ENCODE measurements at regions not wholly inside any gene's neighbourhood (a gene's known extent, or its start where the extent isn't known, plus 50 kb on each side); places are given as distances from the start of the nearest gene placed in this dataset.

- no peak overlapping the region for H3K27ac ChIP-seq
- no peak for DNase-seq
- H3K9ac ChIP-seq = no peak overlapping the region
- H3K9me3 ChIP-seq (ENCODE audit: low read depth) = no peaks in the 10 kb centered on the region
- no peaks in the 10 kb centered on the region for H3F3A ChIP-seq (ENCODE audit: insufficient read depth)
- no peaks in the 10 kb centered on the region for H3K36me3 ChIP-seq (ENCODE audit: low read depth)
- H3K4me2 ChIP-seq (ENCODE audit: unreplicated experiment) = no peak overlapping the region
- H3K4me3 ChIP-seq = no peak overlapping the region
- H3K27me3 ChIP-seq (replicated peaks; ENCODE audit: insufficient read depth) = no peaks in the 10 kb centered on the region
- H3K9me2 ChIP-seq (ENCODE audit: insufficient read depth) = no peaks in the 10 kb centered on the region
- no peaks in the 10 kb centered on the region for H3K4me1 ChIP-seq (ENCODE audit: insufficient read depth)
- in situ Hi-C loops (cut with MboI) = no loop called here
- H2AFZ ChIP-seq = no peak overlapping the region
- no peaks in the 10 kb centered on the region for H3K79me2 ChIP-seq (ENCODE audit: insufficient read depth)
- H4K20me1 ChIP-seq (ENCODE audit: insufficient read depth) = no peaks in the 10 kb centered on the region
- WGBS, 2 experiments (ENCODE audit: low coverage in 1 of 2, low lambda C conversion rate in 2 of 2, missing lambda C conversion rate in 2 of 2) = 16 to 22% methylated on average over 5 of the region's 5 CpGs
- TF ChIP-seq EZH2phosphoT487 (IDR thresholded peaks at IDR 0.05; ENCODE audit: insufficient read depth, low read depth) (no peak), EZH2 (IDR thresholded peaks at IDR 0.05; ENCODE audit: insufficient read depth, poor library complexity, severe bottlenecking) (no peak)
Observed at GRCh38 chr5:165999693-166000320, 2291.6 kb upstream of the WWC1 start.

DNA sequence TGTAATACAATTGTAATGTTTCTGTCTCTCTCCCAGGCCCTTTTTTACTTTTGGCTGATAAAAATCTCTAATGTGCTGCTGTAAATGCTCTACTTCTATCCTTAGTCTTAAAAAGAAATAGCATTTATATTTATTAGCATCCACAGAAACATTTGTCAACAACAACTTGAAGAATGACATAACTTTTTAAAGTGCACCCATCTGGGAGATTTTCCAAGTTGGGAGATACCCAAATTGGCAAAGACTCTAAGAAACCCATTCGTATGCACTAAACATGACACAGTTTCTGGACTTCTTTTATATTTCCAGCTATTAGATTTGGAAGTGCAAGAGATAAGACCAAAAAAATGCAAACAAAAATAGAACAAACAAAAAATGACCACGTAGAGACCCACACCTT, 2287.4 kb upstream of the WWC1 start:
- Histone ChIP-seq H3K4me2 (ENCODE audit: unreplicated experiment) (no peak overlapping the region), H3K27ac (no peak overlapping the region), H3F3A (ENCODE audit: insufficient read depth) (no peaks in the 10 kb centered on the region), H3K9me2 (ENCODE audit: insufficient read depth) (no peaks in the 10 kb centered on the region), H3K4me1 (ENCODE audit: insufficient read depth) (no peaks in the 10 kb centered on the region), H3K36me3 (ENCODE audit: low read depth) (no peaks in the 10 kb centered on the region), H3K79me2 (ENCODE audit: insufficient read depth) (no peaks in the 10 kb centered on the region), H4K20me1 (ENCODE audit: insufficient read depth) (no peaks in the 10 kb centered on the region), H2AFZ (no peak overlapping the region), H3K9ac (no peak overlapping the region), H3K9me3 (ENCODE audit: low read depth) (no peaks in the 10 kb centered on the region), H3K27me3 (replicated peaks; ENCODE audit: insufficient read depth) (no peaks in the 10 kb centered on the region), H3K4me3 (no peak overlapping the region)
- WGBS, 2 experiments (ENCODE audit: low coverage in 1 of 2, low lambda C conversion rate in 2 of 2, missing lambda C conversion rate in 2 of 2) = 4% methylated on average over 2 of the region's 2 CpGs
- no peak for TF ChIP-seq EZH2phosphoT487 (IDR thresholded peaks at IDR 0.05; ENCODE audit: insufficient read depth, low read depth)
- TF ChIP-seq EZH2 (IDR thresholded peaks at IDR 0.05; ENCODE audit: insufficient read depth, poor library complexity, severe bottlenecking) = no peak
- DNase-seq = no peak
- in situ Hi-C loops (cut with MboI) = no loop called here

- no peak for TF ChIP-seq EZH2phosphoT487 (IDR thresholded peaks at IDR 0.05; ENCODE audit: insufficient read depth, low read depth)
- TF ChIP-seq EZH2 (IDR thresholded peaks at IDR 0.05; ENCODE audit: insufficient read depth, poor library complexity, severe bottlenecking) = no peak
- Histone ChIP-seq H4K20me1 (ENCODE audit: insufficient read depth) (no peaks in the 10 kb centered on the region), H3K4me2 (ENCODE audit: unreplicated experiment) (no peak overlapping the region), H3K9me2 (ENCODE audit: insufficient read depth) (no peaks in the 10 kb centered on the region), H3K36me3 (ENCODE audit: low read depth) (no peaks in the 10 kb centered on the region), H2AFZ (no peak overlapping the region), H3K9ac (no peak overlapping the region), H3K27ac (no peak overlapping the region), H3K4me1 (ENCODE audit: insufficient read depth) (no peaks in the 10 kb centered on the region), H3K9me3 (ENCODE audit: low read depth) (peaks cover 6% of the 10 kb centered on the region), H3K4me3 (no peak overlapping the region), H3K79me2 (ENCODE audit: insufficient read depth) (no peaks in the 10 kb centered on the region), H3F3A (ENCODE audit: insufficient read depth) (no peaks in the 10 kb centered on the region), H3K27me3 (replicated peaks; ENCODE audit: insufficient read depth) (no peaks in the 10 kb centered on the region)
- 33 to 40% methylated on average over 4 of the region's 4 CpGs for WGBS, 2 experiments (ENCODE audit: low coverage in 1 of 2, low lambda C conversion rate in 2 of 2, missing lambda C conversion rate in 2 of 2)
- DNase-seq = no peak
- in situ Hi-C loops (cut with MboI) = no loop called here
Observed at GRCh38 chr5:166013415-166013814, 2278.0 kb upstream of the WWC1 start.

DNA sequence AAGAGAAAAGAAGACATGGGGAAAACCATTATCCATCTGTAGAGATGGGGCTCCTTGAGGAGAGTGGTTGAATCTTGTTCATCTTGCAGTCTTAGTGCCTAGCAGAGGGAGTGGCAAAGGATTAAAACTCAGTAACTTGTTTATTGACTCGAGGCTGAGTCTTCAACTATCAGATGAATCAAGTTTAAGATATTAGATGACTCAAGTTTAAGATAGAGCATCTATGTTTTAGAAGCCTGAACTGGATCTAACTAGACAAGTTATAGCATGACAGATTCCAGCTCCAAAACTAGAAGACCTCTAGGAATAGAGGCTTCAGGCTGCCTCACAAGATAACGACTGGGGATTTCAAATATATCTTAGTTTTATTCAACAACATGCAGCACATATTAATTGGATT, 2277.2 kb upstream of the WWC1 start:
- TF ChIP-seq EZH2phosphoT487 (IDR thresholded peaks at IDR 0.05; ENCODE audit: insufficient read depth, low read depth) (no peak), EZH2 (IDR thresholded peaks at IDR 0.05; ENCODE audit: insufficient read depth, poor library complexity, severe bottlenecking) (no peak)

GRCh38 chr5:166018716-166019115, 2272.7 kb upstream of the WWC1 start:
- H3K27ac ChIP-seq = no peak overlapping the region
- DNase-seq = no peak
- H3K4me2 ChIP-seq (ENCODE audit: unreplicated experiment) = no peak overlapping the region
- no peaks in the 10 kb centered on the region for H3K79me2 ChIP-seq (ENCODE audit: insufficient read depth)
- peaks cover 6% of the 10 kb centered on the region for H3K9me3 ChIP-seq (ENCODE audit: low read depth)
- H4K20me1 ChIP-seq (ENCODE audit: insufficient read depth) = no peaks in the 10 kb centered on the region
- H3K4me3 ChIP-seq = no peak overlapping the region
- no peak overlapping the region for H3K9ac ChIP-seq
- no peaks in the 10 kb centered on the region for H3K27me3 ChIP-seq (replicated peaks; ENCODE audit: insufficient read depth)
- 11 to 15% methylated on average over 1 of the region's 1 CpG for WGBS, 2 experiments (ENCODE audit: low coverage in 1 of 2, low lambda C conversion rate in 2 of 2, missing lambda C conversion rate in 2 of 2)
- no peaks in the 10 kb centered on the region for H3F3A ChIP-seq (ENCODE audit: insufficient read depth)
- no peaks in the 10 kb centered on the region for H3K9me2 ChIP-seq (ENCODE audit: insufficient read depth)
- H3K36me3 ChIP-seq (ENCODE audit: low read depth) = no peaks in the 10 kb centered on the region
- H3K4me1 ChIP-seq (ENCODE audit: insufficient read depth) = no peaks in the 10 kb centered on the region
- in situ Hi-C loops (cut with MboI) = no loop called here
- no peak overlapping the region for H2AFZ ChIP-seq
- TF ChIP-seq EZH2phosphoT487 (IDR thresholded peaks at IDR 0.05; ENCODE audit: insufficient read depth, low read depth) = no peak
- no peak for TF ChIP-seq EZH2 (IDR thresholded peaks at IDR 0.05; ENCODE audit: insufficient read depth, poor library complexity, severe bottlenecking)

More for the DNA sequence above, 2277.2 kb upstream of the WWC1 start:
- no peaks in the 10 kb centered on the region for H3K9me2 ChIP-seq (ENCODE audit: insufficient read depth)
- no peaks in the 10 kb centered on the region for H3K4me1 ChIP-seq (ENCODE audit: insufficient read depth)
- H4K20me1 ChIP-seq (ENCODE audit: insufficient read depth) = no peaks in the 10 kb centered on the region
- no peak for DNase-seq
- peaks cover 6% of the 10 kb centered on the region for H3K9me3 ChIP-seq (ENCODE audit: low read depth)
- in situ Hi-C loops (cut with MboI) = no loop called here
- 3 to 13% methylated on average over 2 of the region's 2 CpGs for WGBS, 2 experiments (ENCODE audit: low coverage in 1 of 2, low lambda C conversion rate in 2 of 2, missing lambda C conversion rate in 2 of 2)
- no peak overlapping the region for H2AFZ ChIP-seq
- H3K27me3 ChIP-seq (replicated peaks; ENCODE audit: insufficient read depth) = no peaks in the 10 kb centered on the region
- H3K36me3 ChIP-seq (ENCODE audit: low read depth) = no peaks in the 10 kb centered on the region
- H3K9ac ChIP-seq = no peak overlapping the region
- H3K4me2 ChIP-seq (ENCODE audit: unreplicated experiment) = no peak overlapping the region
- no peaks in the 10 kb centered on the region for H3K79me2 ChIP-seq (ENCODE audit: insufficient read depth)
- no peak overlapping the region for H3K4me3 ChIP-seq
- H3F3A ChIP-seq (ENCODE audit: insufficient read depth) = no peaks in the 10 kb centered on the region
- no peak overlapping the region for H3K27ac ChIP-seq
